HepG2 (cell line): ENCODE measurements at regions not wholly inside any gene's neighbourhood (a gene's known extent, or its start where the extent isn't known, plus 50 kb on each side); places are given as distances from the start of the nearest gene placed in this dataset.

Experiments used
- CEBPG ChIP-seq: IDR thresholded peaks from 2 replicates; pipeline ENCODE4 v1.6.1; 2016
- CENPBD1 ChIP-seq: sonication (generic); formaldehyde crosslinking; IDR thresholded peaks from 2 replicates; pipeline ENCODE4 v1.8.0; 2022; ENCODE audit warnings: missing genetic modification reagents, low read depth, mild to moderate bottlenecking, borderline replicate concordance
- ERF ChIP-seq: IDR thresholded peaks from 2 replicates; pipeline ENCODE4 v1.6.1; 2018; ENCODE audit warnings: missing biosample characterization, missing genetic modification reagents
- FUBP1 ChIP-seq: sonication (generic); formaldehyde crosslinking; IDR thresholded peaks from 2 replicates; pipeline ENCODE4 v1.5.1; 2020; ENCODE audit warnings: missing genetic modification reagents, mild to moderate bottlenecking, borderline replicate concordance
- KLF12 ChIP-seq: sonication (generic); formaldehyde crosslinking; IDR thresholded peaks from 2 replicates; pipeline ENCODE4 v1.4.0; 2020; ENCODE audit warnings: missing genetic modification reagents, borderline replicate concordance
- MAFK ChIP-seq, 2 experiments: IDR thresholded peaks in 1 of 2; conservative IDR thresholded peaks in 1 of 2; 2 replicates each; pipeline ENCODE4 v1.6.1; 2011; ENCODE audit warnings: improper control_type of control experiment in 2 of 2, low read length in 2 of 2
- MIER2 ChIP-seq: IDR thresholded peaks from 2 replicates; pipeline ENCODE4 v1.6.1; 2016; ENCODE audit warnings: missing biosample characterization, missing genetic modification reagents
- MTA1 ChIP-seq: sonication (generic); formaldehyde crosslinking; IDR thresholded peaks from 2 replicates; pipeline ENCODE4 v1.4.0; 2020; ENCODE audit warnings: missing genetic modification reagents, mild to moderate bottlenecking, borderline replicate concordance
- PCBP2 ChIP-seq: fragments of 200-400 bp; formaldehyde crosslinking; optimal IDR thresholded peaks from 2 replicates; pipeline ENCODE3; 2018; ENCODE audit warnings: low read length, low read depth; ENCODE audit not compliant: poor library complexity, severe bottlenecking
- RXRB ChIP-seq: IDR thresholded peaks from 2 replicates; pipeline ENCODE4 v1.6.1; 2016; ENCODE audit warnings: borderline replicate concordance, missing genetic modification reagents, missing compliant biosample characterization
- SALL1 ChIP-seq: sonication (generic); formaldehyde crosslinking; IDR thresholded peaks from 2 replicates; pipeline ENCODE4 v1.8.0; 2022; ENCODE audit warnings: mild to moderate bottlenecking, missing genetic modification reagents
- SCMH1 ChIP-seq: sonication (generic); formaldehyde crosslinking; IDR thresholded peaks from 2 replicates; pipeline ENCODE4 v1.9.0; 2021; ENCODE audit warnings: missing genetic modification reagents, mild to moderate bottlenecking, borderline replicate concordance
- TEAD2 ChIP-seq: sonication (generic); formaldehyde crosslinking; IDR thresholded peaks from 2 replicates; pipeline ENCODE4 v1.9.0; 2021; ENCODE audit warnings: missing genetic modification reagents
- THAP9 ChIP-seq: sonication (generic); formaldehyde crosslinking; IDR thresholded peaks from 2 replicates; pipeline ENCODE4; 2020; ENCODE audit warnings: missing genetic modification reagents, mild to moderate bottlenecking, borderline replicate concordance
- ZNF17 ChIP-seq: sonication (generic); formaldehyde crosslinking; IDR thresholded peaks from 2 replicates; pipeline ENCODE4 v1.5.0; 2020; ENCODE audit warnings: mild to moderate bottlenecking, missing genetic modification reagents
- ZNF382 ChIP-seq: sonication (generic); formaldehyde crosslinking; IDR thresholded peaks from 2 replicates; pipeline ENCODE4 v1.5.0; 2020; ENCODE audit warnings: missing genetic modification reagents, mild to moderate bottlenecking, borderline replicate concordance
- ZNF761 ChIP-seq: sonication (generic); formaldehyde crosslinking; conservative IDR thresholded peaks from 2 replicates; pipeline ENCODE4 v1.4.0; 2020; ENCODE audit warnings: mild to moderate bottlenecking, missing genetic modification reagents
- ZSCAN30 ChIP-seq: sonication (generic); formaldehyde crosslinking; IDR thresholded peaks from 2 replicates; pipeline ENCODE4 v1.5.0; 2020; ENCODE audit warnings: mild to moderate bottlenecking, missing genetic modification reagents
- TF ChIP-seq, protein P1 (sequence below): fragments of 450-650 bp; IDR thresholded peaks from 2 replicates; pipeline ENCODE4 v1.6.1; 2017

DNA sequence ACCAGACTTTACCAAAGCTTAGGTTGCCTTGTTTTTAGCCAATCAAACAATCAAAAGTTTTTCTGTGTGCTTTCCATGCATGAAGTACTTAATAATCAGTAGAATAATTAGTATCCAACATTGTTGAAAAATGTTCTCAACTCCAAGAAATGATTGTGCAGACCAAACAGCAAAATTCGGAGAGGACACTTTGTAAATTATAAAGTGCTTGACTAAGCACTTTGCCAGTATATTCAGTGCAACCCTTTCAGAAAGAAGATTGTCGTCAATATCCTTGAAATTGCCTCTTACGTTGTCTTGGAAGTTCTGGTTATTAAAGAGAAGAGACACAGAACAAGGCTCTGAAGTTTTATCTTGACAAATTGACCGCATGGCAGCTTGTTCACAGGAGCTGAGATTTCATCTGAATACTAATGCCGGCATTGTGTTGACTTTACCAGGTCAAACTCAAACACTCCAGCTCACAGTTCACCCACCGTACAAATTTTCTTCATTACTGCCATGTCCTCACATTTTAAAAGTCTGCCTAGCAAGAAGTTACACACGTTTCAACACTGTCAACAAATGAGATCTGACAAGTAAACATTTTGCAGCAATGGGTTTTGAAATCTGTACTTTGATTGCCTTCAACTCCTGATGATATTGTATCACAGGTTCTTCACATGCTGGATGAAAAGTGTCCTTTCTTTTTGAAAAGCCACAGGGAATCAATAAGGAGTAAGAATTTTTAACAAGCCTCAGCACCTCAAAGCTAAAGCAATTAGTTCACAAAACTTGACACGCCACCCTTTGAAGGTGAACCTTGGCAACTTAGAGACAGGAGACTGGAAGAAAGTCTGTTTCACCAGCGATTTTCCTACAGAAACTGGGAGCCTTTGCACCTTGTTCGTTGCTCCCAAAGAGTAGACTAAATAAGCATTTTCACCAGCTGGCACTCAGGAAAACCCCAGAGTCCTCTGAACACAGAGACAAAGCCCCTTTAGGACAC, 150.9 kb downstream of the RFC3 start (continued):
- TF ChIP-seq ERF (CRISPR knock-in tag) (no peak), RXRB (CRISPR knock-in tag) (peak; percentile 85), MIER2 (peak; percentile 48; the same call in 1 of the 2 replicates), ZNF17 (CRISPR knock-in tag) (no peak), ZNF382 (CRISPR knock-in tag) (no peak), SCMH1 (no peak), THAP9 (CRISPR knock-in tag) (no peak), TEAD2 (CRISPR knock-in tag) (no peak), CENPBD1 (CRISPR knock-in tag) (no peak), ZNF761 (CRISPR knock-in tag) (peak; percentile 83), PCBP2 (no peak), SALL1 (CRISPR knock-in tag) (peak; percentile 79; the same call in 1 of the 2 replicates), FUBP1 (CRISPR knock-in tag) (no peak), KLF12 (no peak), ZSCAN30 (CRISPR knock-in tag) (no peak), MAFK (conservative IDR thresholded peaks at IDR 0.05 in 1 of 2, IDR thresholded peaks at IDR 0.05 in 1 of 2; ENCODE audit: low read length in 2 of 2) (peak; percentile 73 to 87), MTA1 (no peak; the same call in 1 of the 2 replicates), CEBPG (CRISPR knock-in tag) (peak; percentile 90)
- TF ChIP-seq, protein P1, sequence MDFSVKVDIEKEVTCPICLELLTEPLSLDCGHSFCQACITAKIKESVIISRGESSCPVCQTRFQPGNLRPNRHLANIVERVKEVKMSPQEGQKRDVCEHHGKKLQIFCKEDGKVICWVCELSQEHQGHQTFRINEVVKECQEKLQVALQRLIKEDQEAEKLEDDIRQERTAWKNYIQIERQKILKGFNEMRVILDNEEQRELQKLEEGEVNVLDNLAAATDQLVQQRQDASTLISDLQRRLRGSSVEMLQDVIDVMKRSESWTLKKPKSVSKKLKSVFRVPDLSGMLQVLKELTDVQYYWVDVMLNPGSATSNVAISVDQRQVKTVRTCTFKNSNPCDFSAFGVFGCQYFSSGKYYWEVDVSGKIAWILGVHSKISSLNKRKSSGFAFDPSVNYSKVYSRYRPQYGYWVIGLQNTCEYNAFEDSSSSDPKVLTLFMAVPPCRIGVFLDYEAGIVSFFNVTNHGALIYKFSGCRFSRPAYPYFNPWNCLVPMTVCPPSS: no peak
